GM10248 (cell line): ENCODE measurements at regions not wholly inside any gene's neighbourhood (a gene's known extent, or its start where the extent isn't known, plus 50 kb on each side); places are given as distances from the start of the nearest gene placed in this dataset.

Experiments
- CTCF ChIA-PET: fragments of 300-600 bp; sonication (Branson Sonifier 250); formaldehyde crosslinking; extraction: SDS; loops from one replicate; lab custom pipeline; 2021; ENCODE audit warnings: antibody characterized with exemption; lab: Yijun Ruan, JAX
- POLR2A ChIA-PET: fragments of 350-650 bp; sonication (Branson Sonifier 250); formaldehyde crosslinking; extraction: SDS; loops from one replicate; lab custom pipeline; 2020; ENCODE audit warnings: antibody characterized with exemption; lab: Yijun Ruan, JAX
- DNase-seq: peaks from one replicate; pipeline ENCODE4 v3.0.0; 2012; ENCODE audit errors: extremely low spot score
- CTCF ChIP-seq: IDR thresholded peaks from 2 replicates; pipeline ENCODE4 v1.5.1; 2012; ENCODE audit warnings: mild to moderate bottlenecking, low read depth; ENCODE audit errors: extremely low read depth, missing control alignments, control extremely low read depth

GRCh38 chr9:78607853-78608252 is 310.9 kb downstream of the PSAT1 start:
- ChIA-PET CTCF (interaction anchor here (1.3 to 1.5 kb wide), 2 partner anchors 10 kb away, joined by 3 to 4 read pairs; no protein-coding TSS in a partner anchor), POLR2A (no interaction called here)
- no peak for DNase-seq
- no peak for TF ChIP-seq CTCF

GRCh38 chr9:78609450-78609849 is 312.5 kb downstream of the PSAT1 start:
- DNase-seq: no peak
- CTCF ChIA-PET: no interaction called here
- POLR2A ChIA-PET: no interaction called here
- no peak for TF ChIP-seq CTCF

- ChIA-PET POLR2A (no interaction called here), CTCF (no interaction called here)
- DNase-seq: no peak
- TF ChIP-seq CTCF: no peak
Measured at GRCh38 chr9:78612091-78612490, 315.2 kb downstream of the PSAT1 start.

- CTCF ChIA-PET: no interaction called here
- POLR2A ChIA-PET: no interaction called here
- no peak for DNase-seq
- no peak for TF ChIP-seq CTCF
Measured at GRCh38 chr9:78613006-78613405, 316.1 kb downstream of the PSAT1 start.

GRCh38 chr9:78614892-78615291 is 318.0 kb downstream of the PSAT1 start:
- ChIA-PET POLR2A (no interaction called here), CTCF (interaction anchor here (1.1 to 2.5 kb wide), 4 partner anchors 12 to 24 kb away, joined by 3 to 8 read pairs (median 6); no protein-coding TSS in a partner anchor)
- no peak for TF ChIP-seq CTCF
- DNase-seq: no peak

GRCh38 chr9:78615372-78615771 is 318.4 kb downstream of the PSAT1 start:
- ChIA-PET CTCF (interaction anchor here (1.1 to 2.5 kb wide), 4 partner anchors 12 to 54 kb away, joined by 3 to 8 read pairs (median 6); no protein-coding TSS in a partner anchor), POLR2A (no interaction called here)
- DNase-seq: no peak
- TF ChIP-seq CTCF: no peak
